Stimulated activated naive CD8-positive, alpha-beta T cell treated with anti-CD3 and anti-CD28 coated beads, Interleukin-15, amount 100 ng/mL, for 72 hours (primary cell): ENCODE measurements at regions not wholly inside any gene's neighbourhood (a gene's known extent, or its start where the extent isn't known, plus 50 kb on each side); places are given as distances from the start of the nearest gene placed in this dataset.

Experiments
- ATAC-seq: fragments of 150-1000 bp; cut with Tn5 transposase; 2 replicates; pipeline ENCODE4 v1.10.0; 2021; ENCODE audit warnings: mild to moderate bottlenecking, moderate library complexity
- DNase-seq, 2 donors: peaks; one replicate each; pipeline ENCODE4 v3.0.0; 2021 to 2022
- H3K27ac Mint-ChIP-seq, 2 donors: one replicate each; pipeline ENCODE4 v1.8.0; 2022; ENCODE audit warnings: mild to moderate bottlenecking in 2 of 2, mixed read lengths in 2 of 2, moderate library complexity in 2 of 2
- H3K27me3 Mint-ChIP-seq: one replicate; pipeline ENCODE4 v1.8.0; 2022; ENCODE audit warnings: mixed read lengths
- H3K4me1 Mint-ChIP-seq: one replicate; pipeline ENCODE4 v1.8.0; 2022; ENCODE audit warnings: mild to moderate bottlenecking, mixed read lengths
- H3K4me3 Mint-ChIP-seq, 2 donors: one replicate each; pipeline ENCODE4 v1.8.0; 2022; ENCODE audit warnings: mild to moderate bottlenecking in 2 of 2, mixed read lengths in 2 of 2, moderate library complexity in 1 of 2
- H3K9me3 Mint-ChIP-seq, 2 donors: one replicate each; pipeline ENCODE4 v1.8.0; 2022; ENCODE audit warnings: mixed read lengths in 2 of 2

- no peak for ATAC-seq
- DNase-seq: no peak
- Mint-ChIP-seq H3K4me3 (no peak overlapping the region), H3K27me3 (no peaks in the 10 kb centered on the region), H3K9me3 (peaks cover 4 to 20% of the 10 kb centered on the region in 2 donors), H3K4me1 (no peaks in the 10 kb centered on the region), H3K27ac (no peak overlapping the region)
These were observed 218.7 kb downstream of the DKK1 start for GRCh38 chr10:52532650-52533290.

DNA sequence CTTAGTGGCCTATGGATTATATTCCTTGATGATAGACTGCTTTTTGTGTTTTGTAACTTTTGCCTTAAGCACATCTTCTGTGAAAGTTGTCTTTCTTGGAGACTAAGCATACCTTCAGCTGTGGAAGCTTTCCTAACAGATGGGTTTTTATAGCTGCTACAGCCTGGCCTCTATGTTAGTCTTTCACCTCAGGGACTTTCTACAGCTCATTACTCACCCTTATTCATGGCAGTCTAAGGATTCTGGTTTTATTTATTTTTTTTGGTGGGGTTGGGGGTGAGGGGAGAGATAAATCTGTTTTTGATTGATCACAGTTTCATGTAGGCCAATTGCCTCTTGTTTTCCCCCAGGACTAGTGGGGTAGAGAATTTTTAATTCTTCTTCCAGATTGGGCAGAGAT, 219.9 kb downstream of the DKK1 start:
- no peak for DNase-seq
- ATAC-seq: no peak
- H3K9me3 Mint-ChIP-seq: peaks cover 4 to 12% of the 10 kb centered on the region in 2 donors
- no peaks in the 10 kb centered on the region for H3K27me3 Mint-ChIP-seq
- H3K27ac Mint-ChIP-seq: no peak overlapping the region
- H3K4me1 Mint-ChIP-seq: no peaks in the 10 kb centered on the region
- H3K4me3 Mint-ChIP-seq: no peak overlapping the region

GRCh38 chr10:52539463-52539862, 225.4 kb downstream of the DKK1 start:
- H3K27ac Mint-ChIP-seq: no peak overlapping the region
- no peak overlapping the region for H3K4me3 Mint-ChIP-seq
- no peaks in the 10 kb centered on the region for H3K4me1 Mint-ChIP-seq
- no peak for ATAC-seq
- no peaks in the 10 kb centered on the region for H3K27me3 Mint-ChIP-seq
- DNase-seq: no peak
- peaks cover 5 to 10% of the 10 kb centered on the region in 2 donors for H3K9me3 Mint-ChIP-seq

DNA sequence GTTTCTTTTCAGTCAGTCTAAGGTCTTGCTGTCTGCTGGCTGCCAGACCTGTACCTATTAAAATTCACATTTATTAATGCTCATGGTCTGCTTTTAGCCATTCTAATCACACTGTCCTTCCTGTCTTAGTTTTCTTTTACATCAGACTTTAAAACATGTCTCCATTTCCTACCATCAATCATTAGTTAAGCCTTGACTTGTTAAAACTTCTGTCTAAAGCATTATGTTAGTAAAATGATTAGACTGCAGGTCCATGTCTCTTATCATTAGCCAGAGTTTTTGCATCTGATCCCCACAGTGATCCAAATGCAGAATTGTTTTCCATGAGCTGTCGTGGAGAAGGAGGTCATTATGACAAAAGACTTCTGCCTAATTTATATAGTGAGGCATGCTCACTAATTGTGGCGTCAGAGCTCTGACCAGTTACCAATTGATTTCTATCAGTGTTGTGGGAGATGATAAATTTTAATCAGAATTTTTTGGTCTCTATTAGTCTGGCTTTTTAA, 226.5 kb downstream of the DKK1 start:
- Mint-ChIP-seq H3K27me3 (no peaks in the 10 kb centered on the region), H3K4me1 (no peaks in the 10 kb centered on the region), H3K27ac (no peak overlapping the region), H3K4me3 (no peak overlapping the region), H3K9me3 (peaks cover 9 to 13% of the 10 kb centered on the region in 2 donors)
- ATAC-seq (no peak), DNase-seq (no peak)

GRCh38 chr10:52541006-52541473, 227.0 kb downstream of the DKK1 start:
- DNase-seq (no peak), ATAC-seq (no peak)
- no peaks in the 10 kb centered on the region for H3K27me3 Mint-ChIP-seq
- H3K27ac Mint-ChIP-seq: no peak overlapping the region
- H3K4me3 Mint-ChIP-seq: no peak overlapping the region
- no peaks in the 10 kb centered on the region for H3K4me1 Mint-ChIP-seq
- peaks cover 9 to 18% of the 10 kb centered on the region in 2 donors for H3K9me3 Mint-ChIP-seq

- Mint-ChIP-seq H3K27me3 (no peaks in the 10 kb centered on the region), H3K27ac (no peak overlapping the region), H3K4me3 (no peak overlapping the region), H3K9me3 (peaks cover 9 to 16% of the 10 kb centered on the region in 2 donors), H3K4me1 (no peaks in the 10 kb centered on the region)
- DNase-seq (no peak), ATAC-seq (no peak)
These were observed 228.8 kb downstream of the DKK1 start for GRCh38 chr10:52542906-52543305.

DNA sequence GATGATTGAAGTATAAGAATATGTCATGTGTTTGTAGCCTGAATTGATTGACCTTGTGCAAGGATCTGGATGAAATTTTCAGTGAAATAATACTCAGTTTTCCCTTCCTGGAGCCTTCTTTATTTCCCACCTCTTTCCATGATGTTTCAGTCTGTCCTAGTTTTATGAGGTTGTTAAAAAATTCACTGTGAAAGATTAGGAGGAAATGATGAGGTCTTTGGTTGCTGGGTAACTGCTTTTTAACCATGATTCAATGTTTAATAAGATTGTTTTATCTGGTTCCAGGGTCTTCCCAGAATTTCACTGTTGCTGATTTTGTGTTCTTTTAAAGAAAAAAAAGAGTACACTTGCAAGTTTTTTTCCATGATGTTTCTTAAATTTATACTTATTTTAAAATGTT, 221.5 kb downstream of the MBL2 start:
- Mint-ChIP-seq H3K27me3 (no peaks in the 10 kb centered on the region), H3K4me1 (no peaks in the 10 kb centered on the region), H3K4me3 (no peak overlapping the region), H3K27ac (no peak overlapping the region), H3K9me3 (peaks cover 0 to 7% of the 10 kb centered on the region in 2 donors)
- no peak for DNase-seq
- ATAC-seq: no peak

DNA sequence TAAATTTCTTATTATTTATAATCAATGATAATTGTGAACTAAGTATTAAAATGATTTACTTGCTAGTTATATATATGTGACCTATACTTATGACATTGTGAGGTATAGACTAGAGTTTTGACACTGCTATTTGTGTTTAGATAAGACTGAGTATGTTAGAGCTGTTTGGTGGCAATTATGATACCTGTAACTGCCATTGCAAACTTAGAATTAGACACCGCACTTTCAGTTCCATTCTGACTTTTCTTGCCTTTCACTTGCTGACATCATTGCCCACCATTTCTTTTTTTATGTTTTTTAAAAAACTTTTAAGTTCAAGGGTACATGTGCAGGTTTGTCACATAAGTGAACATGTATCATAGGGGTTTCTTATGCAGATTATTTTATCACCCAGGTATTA, 214.5 kb downstream of the MBL2 start:
- H3K27ac Mint-ChIP-seq: no peak overlapping the region
- no peak for DNase-seq
- H3K4me1 Mint-ChIP-seq: no peaks in the 10 kb centered on the region
- peaks cover 0 to 5% of the 10 kb centered on the region in 2 donors for H3K9me3 Mint-ChIP-seq
- H3K4me3 Mint-ChIP-seq: no peak overlapping the region
- ATAC-seq: no peak
- H3K27me3 Mint-ChIP-seq: no peaks in the 10 kb centered on the region

GRCh38 chr10:52561322-52561721, 211.3 kb downstream of the MBL2 start:
- Mint-ChIP-seq H3K4me1 (no peaks in the 10 kb centered on the region), H3K4me3 (no peak overlapping the region), H3K9me3 (no peaks in the 10 kb centered on the region), H3K27me3 (no peaks in the 10 kb centered on the region), H3K27ac (no peak overlapping the region)
- ATAC-seq (no peak), DNase-seq (no peak)

DNA sequence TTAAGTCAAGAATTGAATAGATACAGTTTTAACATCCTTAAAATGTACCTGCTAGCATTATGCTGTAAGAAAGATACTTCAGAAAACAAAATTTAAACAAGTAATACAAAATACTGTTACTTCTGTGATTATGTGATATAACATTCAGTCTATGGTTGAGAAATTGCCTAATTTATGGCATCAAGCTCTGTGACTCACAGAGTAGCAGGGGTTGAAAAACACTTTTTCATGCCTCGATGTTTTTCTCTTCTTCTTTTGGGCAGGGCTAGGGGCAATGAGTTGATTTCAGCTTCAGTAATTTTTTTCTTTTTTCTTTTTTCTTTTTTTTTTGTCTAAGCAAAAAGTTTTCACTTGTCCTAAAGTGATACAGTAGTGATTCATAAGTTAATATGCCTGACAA, 209.2 kb downstream of the MBL2 start:
- H3K4me3 Mint-ChIP-seq: no peak overlapping the region
- H3K4me1 Mint-ChIP-seq: no peaks in the 10 kb centered on the region
- no peaks in the 10 kb centered on the region for H3K27me3 Mint-ChIP-seq
- no peak for DNase-seq
- no peaks in the 10 kb centered on the region for H3K9me3 Mint-ChIP-seq
- no peak overlapping the region for H3K27ac Mint-ChIP-seq
- no peak for ATAC-seq

GRCh38 chr10:52566471-52567246, 205.9 kb downstream of the MBL2 start:
- Mint-ChIP-seq H3K27ac (no peak overlapping the region), H3K27me3 (no peaks in the 10 kb centered on the region), H3K4me1 (no peaks in the 10 kb centered on the region), H3K9me3 (no peaks in the 10 kb centered on the region), H3K4me3 (no peak overlapping the region)
- DNase-seq (no peak), ATAC-seq (no peak)

GRCh38 chr10:52567247-52567580, 205.4 kb downstream of the MBL2 start:
- H3K27ac Mint-ChIP-seq: no peak overlapping the region
- H3K27me3 Mint-ChIP-seq: no peaks in the 10 kb centered on the region
- ATAC-seq: no peak
- H3K4me1 Mint-ChIP-seq: no peaks in the 10 kb centered on the region
- no peaks in the 10 kb centered on the region for H3K9me3 Mint-ChIP-seq
- no peak overlapping the region for H3K4me3 Mint-ChIP-seq
- DNase-seq: no peak

GRCh38 chr10:52568309-52568708, 204.3 kb downstream of the MBL2 start:
- DNase-seq: no peak

DNA sequence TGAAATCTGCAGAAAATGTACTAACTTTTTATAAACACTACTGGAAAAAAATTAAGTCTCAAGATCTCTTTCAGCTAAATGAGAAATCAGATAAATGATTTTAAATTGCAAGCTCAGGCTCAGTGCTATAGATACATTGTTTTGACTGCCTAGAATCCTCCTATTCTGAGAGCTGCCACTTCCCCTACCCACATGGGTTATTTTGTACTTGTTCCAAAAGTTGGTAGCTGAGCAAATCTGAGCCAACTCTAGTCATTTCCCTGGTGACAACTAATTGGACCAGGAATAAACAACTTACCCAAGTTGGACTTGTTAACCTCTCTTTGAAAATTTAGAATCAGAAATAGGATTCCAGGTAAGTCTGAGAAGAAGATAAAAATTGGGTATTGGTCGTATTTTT, 202.1 kb downstream of the MBL2 start:
- H3K27me3 Mint-ChIP-seq: no peaks in the 10 kb centered on the region
- DNase-seq (no peak), ATAC-seq (no peak)
- H3K9me3 Mint-ChIP-seq: no peaks in the 10 kb centered on the region
- H3K4me1 Mint-ChIP-seq: no peaks in the 10 kb centered on the region
- H3K4me3 Mint-ChIP-seq: no peak overlapping the region
- no peak overlapping the region for H3K27ac Mint-ChIP-seq

More at GRCh38 chr10:52568309-52568708, 204.3 kb downstream of the MBL2 start:
- no peak for ATAC-seq
- Mint-ChIP-seq H3K27me3 (no peaks in the 10 kb centered on the region), H3K9me3 (no peaks in the 10 kb centered on the region), H3K4me3 (no peak overlapping the region), H3K27ac (no peak overlapping the region), H3K4me1 (no peaks in the 10 kb centered on the region)

- H3K4me3 Mint-ChIP-seq: no peak overlapping the region
- H3K4me1 Mint-ChIP-seq: no peaks in the 10 kb centered on the region
- ATAC-seq (no peak), DNase-seq (no peak)
- no peaks in the 10 kb centered on the region for H3K27me3 Mint-ChIP-seq
- no peak overlapping the region for H3K27ac Mint-ChIP-seq
- no peaks in the 10 kb centered on the region for H3K9me3 Mint-ChIP-seq
These were observed 201.6 kb downstream of the MBL2 start for GRCh38 chr10:52571018-52571417.

DNA sequence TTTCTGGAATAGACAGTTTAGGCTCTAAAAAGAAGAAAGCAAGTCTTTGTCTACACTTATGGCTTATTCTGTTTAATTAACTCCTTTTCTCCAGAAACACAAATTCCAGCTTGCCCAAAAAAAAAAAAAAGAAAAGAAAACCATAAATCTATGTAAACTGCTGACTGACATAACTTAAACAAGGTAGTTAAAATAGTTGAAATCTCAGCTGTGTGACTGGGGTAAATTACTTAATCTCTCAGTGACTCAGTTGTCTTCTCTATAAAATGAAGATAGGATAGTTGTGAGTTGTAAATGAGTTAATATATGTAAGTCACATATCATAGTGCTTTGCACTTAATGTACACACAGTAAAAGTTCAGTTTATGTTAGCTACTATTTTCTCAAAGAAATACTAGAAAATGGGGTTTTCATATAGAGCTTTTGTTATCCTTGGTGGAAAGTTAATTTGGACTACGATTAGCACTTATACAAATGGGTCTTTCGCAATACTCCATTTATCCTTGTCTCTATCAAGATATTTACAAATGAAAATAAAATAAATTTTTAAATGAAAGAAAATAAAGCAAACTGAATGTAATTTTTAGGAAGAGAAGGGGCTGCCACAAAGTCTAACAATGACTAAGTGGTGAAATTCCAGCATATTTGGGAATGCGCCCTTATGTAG, 200.9 kb downstream of the MBL2 start:
- no peaks in the 10 kb centered on the region for H3K9me3 Mint-ChIP-seq
- H3K27me3 Mint-ChIP-seq: no peaks in the 10 kb centered on the region
- ATAC-seq (no peak), DNase-seq (no peak)
- H3K27ac Mint-ChIP-seq: no peak overlapping the region
- H3K4me3 Mint-ChIP-seq: no peak overlapping the region
- no peaks in the 10 kb centered on the region for H3K4me1 Mint-ChIP-seq
